HG02642 (cell line): ENCODE measurements at regions not wholly inside any gene's neighbourhood (a gene's known extent, or its start where the extent isn't known, plus 50 kb on each side); places are given as distances from the start of the nearest gene placed in this dataset.
"Not testable (repeated sequence)": the region's sequence is repeated elsewhere in the genome, so short reads cannot be mapped to it uniquely, and the experiment has no call there.

ENCODE experiments used
- ATAC-seq: cut with Tn5 transposase; IDR thresholded peaks from one replicate; pipeline ENCODE4 v1.9.1; 2021; ENCODE audit warnings: mild to moderate bottlenecking; ENCODE audit not compliant: unreplicated experiment, poor library complexity

GRCh38 chr1:98299861-98300260, 361.7 kb upstream of the SNX7 start:
- ATAC-seq: no peak

DNA sequence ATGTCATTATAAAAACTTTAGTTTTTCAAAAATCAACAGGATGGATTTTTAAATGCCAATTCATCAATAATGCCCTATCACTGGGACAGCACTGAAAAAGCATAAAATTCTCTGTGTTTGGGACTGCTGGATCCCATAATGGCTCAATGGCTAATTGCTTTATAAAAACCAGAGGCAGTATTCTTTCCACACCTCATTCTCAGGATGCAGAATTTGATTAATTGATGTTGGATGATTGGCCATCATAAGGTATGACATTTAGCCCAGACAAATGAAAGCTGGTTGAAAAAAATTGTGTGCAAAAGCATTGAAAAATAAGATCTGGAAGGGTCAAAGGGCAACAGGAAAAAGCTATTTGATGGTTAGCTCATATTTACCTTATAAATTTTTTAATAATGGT, 362.2 kb upstream of the SNX7 start:
- ATAC-seq: no peak

DNA sequence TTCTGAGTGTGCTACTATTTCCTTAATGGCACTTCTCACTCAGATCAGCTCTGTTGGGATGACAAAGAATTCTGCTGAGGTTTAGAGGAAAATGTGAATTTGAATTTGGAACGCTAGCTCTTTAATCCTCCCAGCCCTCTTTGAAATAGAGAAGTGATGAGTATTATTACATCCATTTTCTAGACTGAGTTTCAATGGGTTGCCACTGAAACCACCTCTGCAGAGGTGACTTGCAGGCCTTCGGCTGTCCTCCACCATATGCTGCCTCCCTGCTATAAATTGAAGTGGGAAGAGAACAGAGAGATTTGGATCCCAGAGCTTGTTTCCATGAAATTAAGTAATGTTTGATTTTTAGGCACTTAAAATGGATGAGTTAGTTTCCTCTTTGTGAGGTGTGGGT, 363.2 kb upstream of the SNX7 start:
- no peak for ATAC-seq

DNA sequence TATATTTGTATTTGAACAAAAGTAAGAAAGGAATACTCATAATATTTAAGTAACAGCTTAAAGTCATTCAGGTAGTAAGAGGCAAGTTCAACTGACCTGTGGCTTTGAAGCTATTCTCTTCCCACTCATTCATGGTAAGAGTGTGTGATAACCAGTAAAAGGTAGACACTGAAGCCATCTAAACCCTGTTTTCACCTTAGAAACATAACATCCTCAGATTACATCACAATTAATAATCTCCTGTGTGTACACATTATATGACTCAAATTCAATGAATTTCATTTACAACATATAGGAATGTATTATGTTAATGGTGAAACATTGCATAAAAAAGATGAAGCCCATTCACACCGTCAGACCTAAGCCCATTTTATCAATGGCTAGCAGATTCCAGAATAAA, 364.8 kb upstream of the SNX7 start:
- no peak for ATAC-seq

- no peak for ATAC-seq
These were observed 367.4 kb upstream of the SNX7 start for GRCh38 chr1:98294127-98294526.

- ATAC-seq: no peak
These were observed 368.5 kb upstream of the SNX7 start for GRCh38 chr1:98292994-98293393.

- no peak for ATAC-seq
These were observed 368.5 kb upstream of the DPYD start for GRCh38 chr1:98289311-98289710.

DNA sequence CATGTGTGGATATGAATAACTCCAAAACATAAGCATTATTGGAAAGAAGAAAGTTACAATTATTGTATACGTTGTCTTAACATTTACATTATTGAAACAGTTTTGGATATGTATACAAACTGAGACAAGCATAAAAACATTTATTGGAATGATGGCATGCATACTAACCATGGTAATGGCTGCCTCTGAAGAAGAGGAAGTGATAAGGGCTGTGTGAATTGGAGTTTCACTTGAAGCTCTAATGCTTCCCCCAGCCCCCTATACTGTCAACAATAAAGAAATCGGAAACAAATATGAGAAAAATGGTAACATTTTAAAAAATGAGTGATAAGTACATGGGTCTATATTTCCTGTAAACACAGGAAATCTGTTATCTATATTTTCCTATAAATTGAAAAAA, 367.7 kb upstream of the DPYD start:
- no peak for ATAC-seq

DNA sequence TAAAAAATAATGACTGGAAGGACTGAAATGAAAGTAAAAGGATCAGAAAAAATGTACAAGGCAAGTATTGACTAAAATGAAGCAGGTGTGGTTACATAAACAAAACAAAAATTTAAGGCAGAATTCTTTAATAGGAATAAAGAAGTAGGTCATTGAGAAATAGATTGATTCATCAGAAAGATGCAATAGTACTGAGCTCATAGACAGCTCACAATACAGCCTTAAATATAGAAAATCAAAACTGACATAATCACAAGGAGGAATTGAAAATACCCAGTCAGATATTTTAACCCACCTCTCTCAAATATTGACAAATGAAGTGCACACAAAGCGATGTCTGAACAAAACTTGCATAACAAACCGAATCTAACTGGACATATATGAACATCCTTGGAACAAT, 366.8 kb upstream of the DPYD start:
- ATAC-seq: no peak

- no peak for ATAC-seq
These were observed 365.8 kb upstream of the DPYD start for GRCh38 chr1:98286656-98287055.

- not testable (repeated sequence) for ATAC-seq
These were observed 364.5 kb upstream of the DPYD start for GRCh38 chr1:98285286-98285685.

- no peak for ATAC-seq
These were observed 359.2 kb upstream of the DPYD start for GRCh38 chr1:98280049-98280448.

GRCh38 chr1:98278055-98278454, 357.2 kb upstream of the DPYD start:
- ATAC-seq: no peak

- ATAC-seq: no peak
These were observed 356.3 kb upstream of the DPYD start for GRCh38 chr1:98277118-98277517.

DNA sequence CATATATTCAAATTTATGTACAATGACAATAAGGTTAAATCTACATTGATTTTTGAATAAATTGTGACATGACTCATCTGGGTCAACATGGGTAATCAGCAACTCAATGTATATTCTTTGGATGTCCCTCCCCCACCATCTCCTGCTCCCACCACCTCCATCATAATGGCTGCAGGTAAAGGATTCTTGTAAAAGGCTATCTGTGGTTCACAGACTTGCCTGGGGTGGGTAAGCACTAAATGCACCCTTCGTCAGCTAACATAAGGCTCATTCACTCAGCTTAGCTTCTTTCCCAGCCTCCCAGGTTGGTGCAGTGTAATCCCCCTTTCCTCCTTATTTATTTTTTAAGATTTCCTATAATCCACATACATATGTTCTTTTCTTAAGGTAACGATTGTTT, 355.7 kb upstream of the DPYD start:
- ATAC-seq: no peak

- ATAC-seq: no peak
These were observed 347.5 kb upstream of the DPYD start for GRCh38 chr1:98268316-98268715.

DNA sequence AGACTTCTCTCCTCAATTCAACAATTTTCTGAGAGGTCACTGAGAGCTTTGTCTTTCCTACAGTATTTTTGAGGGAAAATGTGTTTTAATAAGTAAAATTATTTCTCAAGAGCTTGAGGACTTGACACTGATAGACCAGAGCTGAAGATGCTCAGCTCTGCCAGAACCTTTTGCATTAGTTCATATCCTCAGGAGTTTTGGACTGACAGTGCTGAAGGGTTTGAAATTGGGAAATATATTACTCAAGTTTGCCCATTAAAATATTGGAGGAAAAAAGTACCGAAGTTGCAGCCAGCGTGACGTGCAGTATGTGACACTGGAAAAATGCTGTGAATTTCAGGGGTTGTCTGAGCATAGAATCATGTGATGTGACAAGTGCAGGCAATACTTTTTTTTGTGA, 346.6 kb upstream of the DPYD start:
- no peak for ATAC-seq

DNA sequence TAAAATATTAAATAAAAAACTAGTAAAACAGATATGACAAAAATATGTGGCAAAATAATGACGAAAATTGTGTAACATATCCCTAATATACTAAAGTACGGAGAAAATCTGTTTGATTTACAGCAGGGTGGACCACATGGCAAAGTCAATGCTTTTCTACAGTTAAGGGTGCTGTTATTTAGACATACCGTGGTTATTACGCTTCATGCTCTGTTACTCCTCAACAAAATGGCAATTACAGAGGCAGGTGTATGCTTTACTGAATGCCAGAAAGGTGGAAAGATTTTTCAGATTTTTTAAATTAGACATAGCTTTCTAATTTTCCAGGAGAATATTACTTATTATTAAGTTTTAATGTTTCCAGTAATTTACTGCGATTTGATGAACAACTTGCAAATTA, 343.9 kb upstream of the DPYD start:
- no peak for ATAC-seq

- ATAC-seq: no peak
These were observed 340.0 kb upstream of the DPYD start for GRCh38 chr1:98260839-98261238.

DNA sequence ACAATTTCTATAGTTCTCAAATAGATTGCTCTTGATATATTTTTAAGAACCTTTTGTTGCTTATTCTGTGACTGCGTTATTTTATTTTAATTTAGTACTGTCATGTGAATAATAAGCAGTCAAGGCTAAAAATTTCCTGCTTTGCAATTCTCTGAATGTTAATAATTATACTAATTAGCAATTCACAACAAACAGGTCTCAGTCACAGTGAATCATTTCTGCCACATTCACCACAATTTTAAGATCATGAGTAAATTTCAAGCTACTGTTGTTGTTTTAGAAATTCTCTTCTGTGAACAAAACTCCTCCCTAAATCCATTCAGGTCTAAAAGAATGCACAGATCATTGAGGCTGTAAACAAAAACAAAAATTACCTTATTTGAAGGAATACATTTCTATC, 339.6 kb upstream of the DPYD start:
- no peak for ATAC-seq

- ATAC-seq: no peak
These were observed 335.9 kb upstream of the DPYD start for GRCh38 chr1:98256700-98257099.

DNA sequence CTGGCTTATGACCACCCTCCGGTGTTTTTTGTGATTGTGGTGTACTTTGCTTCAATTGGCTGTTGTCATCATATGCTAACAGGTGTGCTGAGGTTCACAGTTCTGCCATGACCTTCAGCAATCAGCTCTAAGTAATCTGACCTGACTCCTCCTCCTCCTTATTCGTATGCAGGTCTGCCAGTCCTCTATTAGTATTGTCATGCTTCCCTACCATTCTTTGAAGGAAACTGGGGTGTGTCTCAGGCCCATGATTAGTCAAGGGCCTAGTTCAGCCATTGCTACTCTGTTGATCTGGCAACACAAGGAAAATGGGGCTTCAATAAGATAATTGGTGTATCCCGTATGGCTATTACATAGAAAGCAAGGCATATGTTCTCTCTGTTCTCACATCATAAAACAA, 332.3 kb upstream of the DPYD start:
- ATAC-seq: no peak

GRCh38 chr1:98251497-98251896, 330.7 kb upstream of the DPYD start:
- ATAC-seq: no peak
